Activated effector memory CD4-positive, alpha-beta T cell treated with Interleukin-2 at 50 U/mL for 16 hours (primary cell): ENCODE measurements at regions not wholly inside any gene's neighbourhood (a gene's known extent, or its start where the extent isn't known, plus 50 kb on each side); places are given as distances from the start of the nearest gene placed in this dataset.
"Not testable (repeated sequence)": the region's sequence is repeated elsewhere in the genome, so short reads cannot be mapped to it uniquely, and the experiment has no call there.

Experiments used
- DNase-seq: peaks from one replicate; pipeline ENCODE4 v3.0.0-alpha.2; 2020

DNA sequence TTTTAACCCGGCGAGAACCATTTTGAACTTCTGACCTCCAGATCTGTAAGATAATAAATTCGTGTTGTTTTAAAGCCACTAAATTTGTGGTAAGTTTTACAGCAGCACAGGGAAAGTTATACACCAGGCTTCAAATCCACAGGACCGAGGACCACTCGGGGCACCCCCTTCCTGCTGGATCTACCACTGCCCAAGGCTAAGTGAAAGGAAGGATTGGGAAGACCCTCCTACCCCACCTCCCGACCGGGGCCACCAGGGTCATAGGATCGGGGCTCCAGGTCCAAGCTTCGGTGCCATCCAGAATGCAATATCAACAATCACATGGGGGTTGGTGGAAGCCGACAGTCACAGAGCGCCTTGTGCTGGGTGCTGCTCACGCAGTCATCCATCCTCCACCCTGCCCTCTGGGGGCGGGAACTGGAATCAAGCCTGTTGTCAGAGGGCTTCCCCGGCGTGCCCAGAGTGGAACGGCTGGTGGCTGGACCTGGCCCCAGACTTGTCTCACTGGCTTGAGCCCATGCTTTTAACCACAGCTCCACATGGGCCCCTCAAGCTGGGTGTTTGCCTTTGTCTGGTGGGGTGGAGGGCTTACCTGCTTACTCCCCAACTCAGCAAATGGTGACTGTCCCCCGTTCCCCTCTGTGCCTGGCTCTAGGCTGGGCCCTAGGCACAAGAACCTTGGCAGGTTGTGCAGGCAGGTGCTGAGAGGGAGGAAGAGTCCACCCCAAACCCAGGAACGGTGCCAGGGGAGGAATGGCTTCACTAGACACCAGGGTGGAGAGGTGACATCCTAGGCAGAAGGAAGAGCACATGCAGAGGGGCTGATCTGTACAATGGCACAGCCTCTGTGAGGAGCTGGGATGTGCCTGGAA is 180.3 kb upstream of the RTL1 start:
- DNase-seq: no peak

DNA sequence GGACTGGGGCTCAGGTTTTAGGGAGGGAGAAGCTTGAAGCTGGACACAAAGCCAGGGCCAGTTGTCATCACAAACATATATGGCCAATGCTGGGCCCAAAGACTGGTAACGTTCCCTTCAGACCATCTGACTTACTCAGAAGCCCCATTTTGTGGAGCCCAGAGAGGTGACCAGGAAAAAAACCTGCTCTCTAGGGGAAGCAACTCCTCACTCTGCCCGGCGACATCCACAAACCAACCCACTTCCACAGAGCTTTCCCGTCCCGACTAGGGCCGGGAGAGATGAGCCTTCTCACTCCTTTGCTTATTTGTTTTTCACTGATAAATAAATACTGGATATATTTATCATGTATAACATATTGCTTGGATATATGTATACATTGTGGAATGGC is 180.9 kb upstream of the RTL1 start:
- DNase-seq: no peak

DNA sequence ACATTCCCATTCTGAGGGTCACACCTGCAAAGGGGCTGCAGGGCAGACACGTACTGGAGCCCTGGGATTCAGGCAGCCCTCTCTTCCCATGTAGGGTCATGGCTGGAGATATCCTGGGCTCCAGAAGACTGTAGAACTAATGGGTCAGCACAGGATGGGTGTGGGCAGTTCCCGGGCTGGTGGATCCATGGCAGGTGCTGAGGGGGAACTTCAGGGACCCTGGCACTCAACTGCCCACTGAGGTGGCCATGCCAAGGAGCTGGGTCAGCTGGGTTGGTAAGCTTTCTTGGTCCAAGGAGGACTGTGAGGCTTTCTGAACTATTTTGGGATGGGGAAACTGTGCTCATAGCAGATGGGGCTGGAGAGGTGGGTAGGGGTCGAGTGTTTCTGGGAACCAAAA is 183.4 kb upstream of the RTL1 start:
- no peak for DNase-seq

DNA sequence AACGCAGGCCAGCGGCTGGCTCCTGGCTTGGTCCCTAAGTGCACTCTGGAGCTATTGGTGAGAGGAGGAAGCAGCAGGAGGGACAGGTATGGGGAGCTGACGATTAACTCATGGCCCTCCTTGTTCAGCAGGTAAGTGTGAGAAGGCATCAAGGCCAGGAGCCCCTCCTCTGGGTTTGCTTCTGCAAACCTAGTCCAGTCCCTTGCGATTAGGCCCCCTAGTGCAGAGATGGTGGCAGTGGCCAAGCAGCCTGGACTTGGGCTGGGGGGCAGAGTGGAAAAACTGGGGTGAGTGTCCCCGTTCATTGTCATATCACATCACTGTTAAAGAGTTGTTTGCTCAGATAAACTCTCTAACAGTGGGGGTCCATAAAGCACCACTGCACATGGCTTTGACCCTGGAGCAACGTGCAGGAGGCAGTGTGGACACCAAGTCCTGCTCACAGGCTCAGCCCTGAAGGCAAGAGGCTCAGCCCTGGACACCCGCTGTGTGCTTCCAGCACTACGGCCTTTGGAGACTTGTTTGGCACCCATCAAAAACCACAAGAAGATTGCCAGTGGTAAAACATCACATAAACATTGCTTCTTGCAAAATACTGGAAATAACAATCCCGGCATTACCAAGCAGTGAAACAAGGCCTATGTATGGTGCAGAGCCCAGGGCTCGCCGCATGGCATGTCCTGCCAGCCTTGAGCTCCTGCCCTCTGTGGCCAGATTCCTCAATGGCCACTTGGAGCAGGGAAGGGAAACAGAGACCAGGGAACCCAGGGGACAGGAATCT is 184.3 kb upstream of the RTL1 start:
- DNase-seq: no peak

DNA sequence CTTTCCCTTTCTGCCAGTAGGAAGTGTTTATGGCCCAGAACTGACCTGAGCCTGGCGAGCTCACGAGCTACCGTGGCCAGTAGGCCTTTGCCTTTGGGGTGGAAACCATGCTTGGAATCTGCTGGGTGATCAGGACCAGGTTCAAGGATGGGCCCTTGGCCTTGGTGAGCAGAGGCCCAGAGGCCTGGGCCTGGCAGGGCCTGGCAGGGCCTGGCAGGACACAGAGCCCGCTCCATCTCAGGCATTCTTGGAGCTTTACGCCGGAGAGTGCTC is 184.8 kb upstream of the RTL1 start:
- DNase-seq: no peak

DNA sequence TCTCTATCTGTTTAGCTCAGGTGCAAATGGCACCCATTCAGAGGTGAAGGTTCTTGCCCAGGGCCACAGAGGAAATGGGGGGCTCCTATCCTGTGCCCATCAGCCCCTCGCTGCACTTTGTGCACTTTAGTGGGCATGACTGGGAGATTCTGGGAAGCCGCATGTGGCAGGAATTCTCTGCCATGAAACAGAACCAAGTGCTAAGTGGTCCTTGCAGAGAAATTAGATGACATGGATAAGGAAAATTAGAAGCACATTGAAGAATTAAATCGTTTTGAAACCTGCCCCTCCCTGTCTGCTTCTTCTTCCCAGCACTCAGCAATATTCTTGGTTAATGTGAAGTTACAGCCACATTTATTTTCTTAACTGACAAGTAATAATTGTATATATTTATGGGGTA is 185.2 kb upstream of the RTL1 start:
- no peak for DNase-seq

DNA sequence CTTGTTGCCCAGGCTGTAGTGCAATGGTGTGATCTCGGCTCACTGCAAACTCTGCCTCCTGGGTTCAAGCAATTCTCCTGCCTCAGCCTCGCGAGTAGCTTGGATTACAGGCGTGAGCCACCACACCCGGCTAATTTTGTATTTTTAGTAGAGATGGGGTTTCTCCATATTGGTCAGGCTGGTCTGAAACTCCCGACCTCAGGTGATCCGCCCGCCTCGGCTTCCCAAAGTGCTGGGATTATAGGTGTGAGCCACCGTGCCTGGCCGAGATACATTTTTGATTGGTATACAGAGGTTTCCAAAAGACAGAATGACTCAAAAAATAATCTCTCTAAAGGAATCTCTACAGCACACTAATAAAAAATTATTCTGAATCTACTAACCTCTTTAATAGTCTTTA is 187.0 kb upstream of the RTL1 start:
- DNase-seq: not testable (repeated sequence)

DNA sequence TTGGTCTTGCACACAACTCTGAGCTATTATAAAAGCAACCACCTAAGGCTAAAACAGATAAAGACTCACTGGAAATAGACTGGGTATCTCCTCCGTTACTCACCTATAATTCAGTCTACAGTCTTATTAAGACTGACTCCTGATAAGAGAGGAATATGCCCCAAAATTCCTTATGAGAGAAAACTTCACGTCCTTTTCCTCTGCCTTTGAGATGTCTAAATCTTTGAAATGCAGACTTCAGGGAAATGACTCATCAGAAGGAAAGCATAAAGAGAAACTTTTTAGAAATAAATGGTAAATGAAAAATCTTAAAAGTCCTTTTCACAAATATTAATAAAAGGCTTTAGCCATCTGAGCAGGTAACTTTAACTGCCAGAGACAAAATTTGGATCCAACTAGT is 187.5 kb upstream of the RTL1 start:
- no peak for DNase-seq

DNA sequence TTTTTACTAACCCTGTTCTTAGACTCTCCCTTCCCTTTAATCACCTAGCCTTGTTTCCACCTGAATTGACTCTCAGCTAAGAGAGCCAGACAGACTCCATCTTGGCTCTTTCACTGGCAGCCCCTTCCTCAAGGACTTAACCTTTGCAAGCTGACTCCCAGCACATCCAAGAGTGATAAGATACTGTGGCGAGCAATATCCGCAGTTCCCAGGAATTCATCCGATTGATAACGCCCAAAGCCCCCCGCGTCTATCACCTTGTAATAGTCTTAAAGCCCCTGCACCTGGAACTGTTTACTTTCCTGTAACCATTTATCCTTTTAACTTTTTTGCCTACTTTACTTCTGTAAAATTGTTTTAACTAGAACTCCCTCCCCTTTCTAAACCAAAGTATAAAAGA is 191.4 kb upstream of the RTL1 start:
- DNase-seq: not testable (repeated sequence)

DNA sequence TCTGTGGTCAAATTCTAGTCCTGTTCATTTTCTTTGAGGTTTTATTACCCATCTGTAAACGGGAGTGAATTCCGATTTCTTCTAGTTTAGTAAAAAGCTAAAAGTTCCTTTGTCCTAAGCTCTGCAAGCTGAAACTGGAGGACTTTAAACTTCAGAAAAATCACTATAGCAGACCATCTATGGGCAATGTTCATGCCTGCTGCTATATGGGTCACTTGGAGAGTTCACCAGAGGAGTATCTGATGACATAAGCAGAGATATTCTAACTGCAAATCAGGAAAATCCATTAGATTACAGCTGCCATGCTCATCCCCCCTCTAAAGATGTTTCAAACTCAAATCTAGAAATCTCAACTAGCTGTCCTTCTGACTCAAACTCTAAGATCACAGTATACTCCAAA is 193.0 kb upstream of the RTL1 start:
- DNase-seq: no peak

DNA sequence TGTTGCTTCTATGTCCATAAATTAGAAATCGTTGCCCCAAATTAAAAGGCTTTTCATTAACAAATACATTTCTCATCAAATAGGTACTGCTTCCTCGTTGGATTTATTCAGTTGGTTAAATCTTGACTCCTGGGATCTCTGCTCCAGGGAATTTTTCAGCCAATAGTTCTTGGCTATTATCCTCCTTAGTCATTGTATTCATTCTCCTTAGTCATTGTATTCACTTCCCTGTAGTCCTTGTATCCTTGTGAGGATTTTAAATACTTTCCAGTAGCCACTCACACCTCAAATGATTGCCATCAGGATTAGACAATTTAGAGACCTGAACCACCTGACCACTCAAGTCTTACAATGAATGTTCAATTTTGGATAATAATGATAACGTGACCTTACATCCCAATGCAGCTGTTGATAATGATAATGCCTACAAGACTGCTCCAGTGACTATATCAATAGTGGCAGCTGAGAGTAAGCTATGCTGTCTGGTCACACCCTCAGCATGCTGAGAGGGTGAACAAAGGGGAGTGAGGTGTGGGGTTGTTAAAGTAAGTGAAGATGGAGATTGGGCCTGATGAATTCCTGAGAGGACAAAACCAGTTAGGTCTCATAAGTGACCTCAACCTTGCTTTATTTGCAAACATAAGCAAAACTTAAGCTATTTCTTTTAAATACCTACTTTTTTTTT is 193.7 kb upstream of the RTL1 start:
- DNase-seq: no peak

DNA sequence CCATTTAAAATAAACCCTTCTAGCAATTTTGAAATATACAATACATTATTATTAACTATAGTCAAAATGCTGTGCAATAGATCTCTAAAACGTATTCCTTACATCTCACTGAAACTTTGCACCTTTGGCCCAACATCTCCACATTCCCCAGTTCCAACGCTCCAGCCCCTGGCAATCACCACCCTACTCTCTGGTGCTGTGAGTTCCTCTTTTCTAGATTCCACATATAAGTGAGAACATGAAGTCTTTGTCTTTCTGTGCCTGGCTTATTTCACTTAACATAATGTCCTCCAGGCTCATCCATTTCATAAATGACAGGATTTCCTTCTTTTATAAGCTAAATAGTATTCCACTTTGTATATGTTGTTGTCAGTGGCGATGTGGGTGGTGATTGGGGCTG is 194.7 kb upstream of the RTL1 start:
- no peak for DNase-seq

DNA sequence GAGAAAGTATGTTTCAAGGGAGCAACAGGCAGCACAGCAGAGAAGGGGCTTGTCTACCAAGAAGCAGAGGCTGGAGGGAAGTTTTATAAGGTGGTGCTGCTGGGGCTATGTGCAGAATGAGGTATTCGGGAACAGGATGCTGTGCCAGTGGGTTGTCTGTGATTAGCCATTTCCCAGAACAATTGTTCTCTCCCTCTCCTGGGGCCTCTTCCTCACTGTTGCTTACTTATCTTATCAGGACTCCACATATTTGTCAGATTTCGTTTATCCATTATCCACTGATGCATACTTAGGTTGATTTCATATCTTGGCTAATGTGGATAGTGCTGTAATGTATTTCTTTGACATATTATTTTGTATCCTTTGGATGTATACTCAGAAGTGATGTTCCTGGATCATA is 195.1 kb upstream of the RTL1 start:
- no peak for DNase-seq

DNA sequence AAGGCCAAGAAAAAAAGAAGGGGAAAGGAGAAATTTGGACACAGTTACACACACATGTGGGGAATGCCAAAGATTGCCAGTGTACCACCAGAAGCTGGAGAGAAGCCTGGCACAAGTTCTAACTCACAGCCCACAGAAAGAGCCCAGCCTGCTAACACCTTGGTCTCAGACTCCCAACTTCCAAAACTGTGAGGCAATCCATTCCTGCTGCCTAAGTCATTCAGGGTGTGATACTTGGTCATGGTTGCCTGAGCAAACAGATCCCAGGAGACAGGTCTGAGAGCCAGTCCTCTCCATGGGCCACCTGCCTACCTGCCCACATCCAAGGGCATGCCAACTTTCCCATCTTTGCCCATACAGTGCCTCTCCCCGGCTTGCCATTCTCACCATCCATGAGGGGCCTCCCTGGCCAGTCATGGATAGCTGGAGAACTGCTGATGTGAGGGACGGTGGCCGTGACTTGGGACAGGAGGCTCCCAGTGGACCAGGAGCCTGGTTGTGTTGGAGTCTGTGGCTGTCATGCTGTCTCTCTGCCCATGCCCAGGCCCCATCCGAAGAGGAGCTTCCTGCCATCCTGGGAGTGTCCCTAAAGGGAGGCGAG is 198.0 kb upstream of the RTL1 start:
- no peak for DNase-seq

DNA sequence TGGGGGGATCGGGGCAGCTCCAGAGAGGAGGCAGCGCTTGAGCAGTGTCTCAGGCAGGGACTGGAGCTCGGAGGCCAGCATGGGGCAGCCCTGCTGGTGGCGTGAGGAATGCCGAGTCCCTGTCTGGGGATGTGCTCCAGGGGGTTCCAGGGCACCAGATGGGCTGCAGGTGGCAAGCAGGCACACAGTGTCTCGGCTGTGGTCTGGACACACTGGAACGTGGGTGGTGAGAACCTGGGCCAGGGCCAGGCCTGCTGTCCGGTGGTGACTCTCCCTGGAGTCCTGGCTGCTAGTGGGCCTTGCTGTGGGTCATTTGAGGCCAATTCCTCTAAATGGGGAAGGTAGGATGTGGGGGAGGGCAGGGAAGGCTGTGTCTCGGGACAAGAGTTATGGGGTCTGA is 199.4 kb upstream of the RTL1 start:
- DNase-seq: no peak

DNA sequence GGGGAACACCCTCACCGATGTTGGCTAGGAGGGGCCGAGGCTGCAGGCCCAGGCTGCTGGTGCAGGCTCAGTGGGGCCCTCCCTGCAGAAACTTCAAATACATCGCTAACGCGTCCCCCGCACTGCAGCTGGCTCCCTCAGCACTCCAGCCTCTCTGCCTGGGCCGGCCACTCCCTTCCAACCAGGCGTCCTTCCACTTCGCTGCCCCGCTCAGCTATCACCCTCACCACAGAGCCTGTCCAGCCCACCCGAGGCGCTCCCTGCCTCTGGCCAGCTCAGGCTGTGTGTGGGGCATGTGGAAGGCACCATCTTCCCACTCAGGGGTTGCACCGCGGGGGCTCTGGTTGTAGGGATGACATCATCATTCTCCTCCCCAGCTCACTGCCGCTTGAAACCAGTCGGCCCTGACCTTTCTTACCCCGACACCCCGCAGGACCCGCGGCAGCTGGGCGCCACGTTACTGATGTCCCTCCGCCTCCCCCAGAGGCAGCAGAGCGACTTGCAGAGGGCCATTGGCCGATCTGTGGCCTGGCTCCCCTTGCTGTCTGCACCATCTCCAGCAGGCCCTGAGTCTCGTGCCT is 199.9 kb upstream of the RTL1 start:
- no peak for DNase-seq

DNA sequence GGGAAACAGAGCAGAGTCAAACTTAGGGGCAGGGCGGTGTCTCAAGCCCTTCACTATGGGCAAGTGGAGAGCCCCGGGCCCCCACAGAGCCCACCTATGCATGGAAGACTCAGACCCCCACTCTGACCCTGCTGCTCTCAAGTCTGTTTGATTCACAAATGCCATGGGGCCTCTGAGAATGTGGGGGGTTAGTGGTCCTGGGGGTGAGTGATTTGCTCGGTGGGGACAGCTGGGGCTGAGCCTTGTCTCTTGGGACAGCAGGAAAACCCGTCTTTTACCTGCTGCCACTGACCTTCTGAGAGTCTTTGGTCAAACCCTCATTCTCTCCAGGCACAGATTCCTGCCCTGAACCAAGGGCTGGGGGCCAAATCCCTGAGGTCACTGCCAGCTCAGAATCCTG is 201.0 kb upstream of the RTL1 start:
- no peak for DNase-seq

DNA sequence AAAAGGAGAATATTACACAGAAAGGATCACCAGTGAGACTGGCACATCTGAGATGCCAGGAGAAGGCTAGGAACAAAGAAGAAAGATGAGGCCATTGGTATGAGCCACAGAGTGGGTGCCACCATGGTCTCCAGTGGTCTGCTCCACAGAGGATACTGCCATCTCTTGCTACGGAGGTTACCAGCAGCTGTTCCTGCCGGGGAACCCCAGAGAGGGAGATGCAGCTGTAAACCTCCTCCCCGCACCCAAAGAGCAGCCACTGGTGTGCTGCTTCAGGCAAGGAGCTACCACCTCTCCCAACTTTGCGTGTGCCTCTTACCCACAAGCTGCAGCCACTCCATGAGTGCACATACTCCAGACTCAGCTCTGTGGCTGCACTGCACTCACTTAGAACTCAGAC is 201.5 kb upstream of the RTL1 start:
- DNase-seq: no peak

DNA sequence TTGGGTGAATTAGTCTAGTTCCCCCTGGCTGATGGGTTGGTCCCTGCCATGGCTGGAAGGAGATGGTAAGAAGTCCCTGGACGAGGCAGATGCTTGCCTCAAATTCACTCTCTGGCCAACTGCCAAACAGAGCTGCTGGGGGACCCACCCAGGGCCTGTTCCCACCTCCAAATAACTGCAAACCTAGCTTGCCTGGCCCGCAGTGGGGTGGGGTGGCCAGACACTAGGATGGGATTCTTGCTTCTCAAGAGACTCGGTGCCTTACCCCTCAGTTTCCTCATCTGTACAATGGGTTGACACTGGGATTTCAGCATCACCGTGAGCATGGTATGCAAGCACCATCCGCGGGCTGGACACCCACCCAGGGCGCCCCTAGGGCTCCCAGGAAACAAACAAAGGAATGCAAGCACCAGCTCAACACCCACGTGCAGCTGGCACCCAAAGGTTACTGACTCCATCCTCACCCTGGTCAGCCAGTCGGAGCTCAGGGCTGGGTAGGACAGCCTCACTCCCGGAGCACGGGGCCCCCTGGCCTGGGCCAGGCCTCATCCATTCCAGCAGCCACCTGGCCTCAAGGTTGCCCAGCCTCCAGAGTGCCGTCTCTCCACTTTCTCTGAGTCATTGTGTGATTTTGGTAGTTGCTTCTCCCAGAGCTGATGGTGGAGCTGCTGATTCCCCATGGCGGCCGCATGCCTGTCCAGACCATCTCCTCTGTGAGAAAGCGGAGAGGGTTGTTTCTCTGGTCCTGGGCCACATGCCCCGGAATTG is 205.2 kb upstream of the RTL1 start:
- DNase-seq: no peak

DNA sequence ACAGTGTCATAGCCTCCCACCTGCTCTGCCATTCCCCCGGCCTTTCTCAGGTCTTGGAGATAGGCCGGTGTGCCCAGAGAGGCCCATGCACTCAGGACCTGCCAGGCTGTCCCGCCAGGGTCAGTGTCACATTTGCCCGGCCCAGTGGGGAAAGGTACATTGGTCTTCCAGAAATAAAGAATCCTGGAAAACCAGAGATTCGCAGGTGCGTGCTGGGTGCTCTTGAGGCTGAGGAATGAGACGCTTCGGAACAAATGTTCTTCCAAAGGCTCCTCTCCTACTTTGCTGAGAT is 205.8 kb upstream of the RTL1 start:
- no peak for DNase-seq

DNA sequence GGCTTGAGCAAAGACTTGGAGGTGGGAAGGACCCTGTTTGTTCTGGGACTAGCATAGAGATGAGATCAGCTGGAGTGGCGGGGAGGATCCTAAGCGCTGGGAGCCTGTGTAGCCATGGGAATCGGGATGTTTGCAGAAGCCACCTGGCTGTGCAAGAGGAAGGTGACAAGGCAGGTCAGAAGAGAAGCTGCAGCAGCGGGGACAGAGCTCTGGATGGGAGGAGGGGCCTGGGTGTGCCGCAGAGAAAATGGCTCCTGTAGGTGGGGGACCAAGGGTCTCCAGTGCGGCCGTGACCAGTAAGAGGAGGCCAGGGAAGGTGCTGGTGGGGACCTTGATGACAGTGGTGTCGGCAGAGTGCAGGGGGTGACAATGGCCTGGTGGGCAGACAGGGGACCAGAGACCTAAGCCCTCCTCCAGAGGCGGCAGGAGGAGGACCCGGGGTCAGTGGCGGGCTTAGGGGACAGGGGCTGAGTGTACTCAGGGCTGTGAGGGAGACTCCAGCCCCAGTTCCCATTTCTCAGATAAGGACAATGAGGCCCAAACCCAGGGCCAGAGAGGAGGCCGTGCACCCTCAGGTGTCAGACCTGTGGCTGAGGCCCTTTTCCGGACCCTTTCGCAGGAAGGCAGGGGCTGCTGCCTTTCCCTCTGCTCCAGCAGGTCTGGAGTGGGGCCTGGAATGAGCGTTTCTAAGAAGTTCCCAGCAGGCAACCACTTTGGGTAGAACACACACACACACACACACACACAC is 206.6 kb upstream of the RTL1 start:
- no peak for DNase-seq
